MM.1S (cell line): ENCODE measurements at regions not wholly inside any gene's neighbourhood (a gene's known extent, or its start where the extent isn't known, plus 50 kb on each side); places are given as distances from the start of the nearest gene placed in this dataset.

ENCODE experiments used
- DNase-seq: peaks from one replicate; pipeline ENCODE4 v3.0.0-alpha.2; 2015
- H2AFZ ChIP-seq: fragments of 300-600 bp; sonication (generic); 2 replicates; pipeline ENCODE4 v1.6.0; 2016; ENCODE audit warnings: antibody characterized with exemption, low read length
- H3F3A ChIP-seq: fragments of 300-600 bp; sonication (generic); 2 replicates; pipeline ENCODE4 v1.6.1; 2016; ENCODE audit warnings: mild to moderate bottlenecking, antibody characterized with exemption, low read length, moderate library complexity, mixed read lengths; ENCODE audit not compliant: insufficient read depth
- H3K27ac ChIP-seq: fragments of 300-600 bp; sonication (generic); 2 replicates; pipeline ENCODE4 v1.5.1; 2016; ENCODE audit warnings: mild to moderate bottlenecking, low read length
- H3K27me3 ChIP-seq: fragments of 300-600 bp; sonication (generic); replicated peaks from 2 replicates; pipeline ENCODE4 v1.6.0; 2016; ENCODE audit warnings: low read length; ENCODE audit not compliant: insufficient read depth
- H3K36me3 ChIP-seq: fragments of 300-600 bp; sonication (generic); replicated peaks from 2 replicates; pipeline ENCODE4 v1.6.1; 2016; ENCODE audit warnings: mild to moderate bottlenecking, low read length, mixed read lengths; ENCODE audit not compliant: insufficient read depth
- H3K4me1 ChIP-seq: fragments of 300-600 bp; sonication (generic); 2 replicates; pipeline ENCODE4 v1.6.1; 2016; ENCODE audit warnings: low read length, mixed read lengths
- H3K4me2 ChIP-seq: fragments of 300-600 bp; sonication (generic); 2 replicates; pipeline ENCODE4 v1.6.0; 2016; ENCODE audit warnings: low read depth, low read length
- H3K4me3 ChIP-seq: fragments of 300-600 bp; sonication (generic); 2 replicates; pipeline ENCODE4 v1.5.1; 2016; ENCODE audit warnings: low read length, mixed read lengths
- H3K79me2 ChIP-seq: fragments of 300-600 bp; sonication (generic); 2 replicates; pipeline ENCODE4 v1.6.1; 2016; ENCODE audit warnings: mixed run types, low read length, mixed read lengths
- H3K9ac ChIP-seq: fragments of 300-600 bp; sonication (generic); 2 replicates; pipeline ENCODE4 v1.6.1; 2016; ENCODE audit warnings: low read length, mixed read lengths
- H3K9me2 ChIP-seq: fragments of 300-600 bp; sonication (generic); replicated peaks from 2 replicates; pipeline ENCODE4 v1.6.1; 2016; ENCODE audit warnings: mild to moderate bottlenecking, low read length, mixed read lengths; ENCODE audit not compliant: insufficient read depth
- H3K9me3 ChIP-seq: fragments of 300-600 bp; sonication (generic); replicated peaks from 2 replicates; pipeline ENCODE4 v1.6.1; 2016; ENCODE audit warnings: mild to moderate bottlenecking, low read length, mixed read lengths; ENCODE audit not compliant: insufficient read depth
- H4K20me1 ChIP-seq: fragments of 300-600 bp; sonication (generic); 2 replicates; pipeline ENCODE4 v1.6.1; 2016; ENCODE audit warnings: mild to moderate bottlenecking, low read length, moderate library complexity, mixed read lengths; ENCODE audit not compliant: insufficient read depth
- EZH2 ChIP-seq: fragments of 300-600 bp; sonication (generic); optimal IDR thresholded peaks from 2 replicates; pipeline ENCODE3; 2017; ENCODE audit warnings: low read depth, mild to moderate bottlenecking, antibody characterized with exemption, low read length, mixed read lengths
- EZH2phosphoT487 ChIP-seq: fragments of 300-600 bp; sonication (generic); IDR thresholded peaks from 2 replicates; pipeline ENCODE4 v1.6.1; 2018; ENCODE audit warnings: antibody characterized with exemption, low read length
- TF ChIP-seq, protein P1 (sequence below): fragments of 300-600 bp; sonication (generic); IDR thresholded peaks from 2 replicates; pipeline ENCODE4 v1.5.1; 2016; ENCODE audit warnings: antibody characterized with exemption, low read length, mixed read lengths

DNA sequence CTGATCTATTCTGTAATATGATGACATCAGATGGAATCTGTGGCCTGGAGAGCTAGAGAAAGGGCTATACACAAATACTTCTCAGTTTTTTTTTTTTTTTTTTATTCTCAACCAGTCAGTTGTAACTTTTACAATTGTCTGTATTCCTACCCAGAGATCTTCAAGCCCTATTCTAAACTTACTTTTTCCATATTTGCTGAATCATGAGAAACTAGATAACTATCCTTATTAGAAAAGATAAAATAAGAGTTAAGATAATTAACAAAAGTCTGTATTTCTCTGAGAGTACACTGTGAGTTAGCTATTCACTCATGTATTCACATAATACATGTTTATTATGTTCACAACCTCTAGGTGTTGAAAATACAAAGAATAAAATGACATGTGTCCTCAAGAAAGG is 1575.9 kb downstream of the EFNA5 start:
- Histone ChIP-seq H3K4me1 (peaks cover 25% of the 10 kb centered on the region), H3F3A (0 out of 2 replicates have a peak, but pooled peaks cover 4% of the 10 kb centered on the region), H3K4me3 (no peak overlapping the region), H3K4me2 (peak overlapping the region; percentile 40; the same call in 1 of the 2 replicates), H3K79me2 (no peaks in the 10 kb centered on the region), H4K20me1 (no peaks in the 10 kb centered on the region), H2AFZ (no peak overlapping the region), H3K9me2 (no peaks in the 10 kb centered on the region), H3K9ac (no peak overlapping the region), H3K27ac (peak overlapping the region; percentile 45; the same call in 1 of the 2 replicates), H3K27me3 (no peaks in the 10 kb centered on the region), H3K9me3 (no peaks in the 10 kb centered on the region), H3K36me3 (no peaks in the 10 kb centered on the region)
- DNase-seq = no peak
- TF ChIP-seq EZH2 = no peak
- TF ChIP-seq, protein P1, sequence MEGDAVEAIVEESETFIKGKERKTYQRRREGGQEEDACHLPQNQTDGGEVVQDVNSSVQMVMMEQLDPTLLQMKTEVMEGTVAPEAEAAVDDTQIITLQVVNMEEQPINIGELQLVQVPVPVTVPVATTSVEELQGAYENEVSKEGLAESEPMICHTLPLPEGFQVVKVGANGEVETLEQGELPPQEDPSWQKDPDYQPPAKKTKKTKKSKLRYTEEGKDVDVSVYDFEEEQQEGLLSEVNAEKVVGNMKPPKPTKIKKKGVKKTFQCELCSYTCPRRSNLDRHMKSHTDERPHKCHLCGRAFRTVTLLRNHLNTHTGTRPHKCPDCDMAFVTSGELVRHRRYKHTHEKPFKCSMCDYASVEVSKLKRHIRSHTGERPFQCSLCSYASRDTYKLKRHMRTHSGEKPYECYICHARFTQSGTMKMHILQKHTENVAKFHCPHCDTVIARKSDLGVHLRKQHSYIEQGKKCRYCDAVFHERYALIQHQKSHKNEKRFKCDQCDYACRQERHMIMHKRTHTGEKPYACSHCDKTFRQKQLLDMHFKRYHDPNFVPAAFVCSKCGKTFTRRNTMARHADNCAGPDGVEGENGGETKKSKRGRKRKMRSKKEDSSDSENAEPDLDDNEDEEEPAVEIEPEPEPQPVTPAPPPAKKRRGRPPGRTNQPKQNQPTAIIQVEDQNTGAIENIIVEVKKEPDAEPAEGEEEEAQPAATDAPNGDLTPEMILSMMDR = no peak

DNA sequence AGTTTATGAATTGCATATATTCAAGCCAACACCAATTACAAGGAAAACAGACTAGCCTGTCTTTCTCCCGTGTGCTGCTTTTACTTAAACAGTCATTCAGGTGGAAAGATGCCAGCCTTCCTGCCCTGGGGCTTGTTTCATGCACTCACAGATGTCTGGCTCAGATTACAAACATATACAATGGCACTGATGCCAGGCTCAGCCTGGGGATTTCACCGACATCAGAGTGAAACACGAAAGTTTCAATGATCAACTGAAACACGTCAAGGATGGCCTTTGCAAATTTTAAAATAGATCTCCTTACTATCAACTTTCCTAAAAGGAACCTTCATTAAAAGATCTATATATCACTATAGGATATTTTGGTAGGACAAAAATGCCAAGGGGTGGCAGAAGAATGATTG is 1576.5 kb downstream of the EFNA5 start:
- Histone ChIP-seq H3K36me3 (no peaks in the 10 kb centered on the region), H3K79me2 (no peaks in the 10 kb centered on the region), H3K9ac (no peak overlapping the region), H2AFZ (no peak overlapping the region), H3K4me1 (peaks cover 25% of the 10 kb centered on the region), H3K9me3 (no peaks in the 10 kb centered on the region), H3K27ac (peak overlapping the region; percentile 45; the same call in 1 of the 2 replicates), H3K4me3 (no peak overlapping the region), H3K27me3 (no peaks in the 10 kb centered on the region), H3K4me2 (peak overlapping the region; percentile 40; the same call in 1 of the 2 replicates), H3F3A (0 out of 2 replicates have a peak, but pooled peaks cover 4% of the 10 kb centered on the region), H3K9me2 (no peaks in the 10 kb centered on the region), H4K20me1 (no peaks in the 10 kb centered on the region)
- TF ChIP-seq EZH2phosphoT487 = no peak
- TF ChIP-seq EZH2 = no peak
- TF ChIP-seq, protein P1 = no peak
- DNase-seq = peak; percentile 78

DNA sequence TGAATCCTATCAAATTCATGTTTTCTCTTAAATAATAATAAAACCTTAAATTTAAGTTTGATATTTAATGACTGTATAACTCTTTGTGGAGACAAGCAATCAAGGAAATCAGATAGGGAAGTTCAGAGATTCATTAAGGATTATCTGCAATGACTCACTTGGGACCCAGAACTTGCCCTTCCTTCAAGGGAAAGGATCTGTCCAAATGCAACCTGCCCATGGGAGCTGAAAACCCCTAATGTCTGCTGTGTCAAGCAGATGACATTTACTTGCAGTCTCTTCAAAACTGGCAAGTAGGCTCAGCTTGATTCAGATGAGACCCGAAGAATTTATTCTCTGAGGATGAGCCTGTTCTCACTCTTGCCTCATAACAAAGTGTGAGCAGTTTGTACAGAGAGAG is 1577.6 kb downstream of the EFNA5 start:
- no peak for TF ChIP-seq EZH2phosphoT487
- TF ChIP-seq, protein P1 = no peak
- no peak overlapping the region for H3K9ac ChIP-seq
- no peak for DNase-seq
- peaks cover 25% of the 10 kb centered on the region for H3K4me1 ChIP-seq
- no peak overlapping the region for H3K4me2 ChIP-seq
- H3K4me3 ChIP-seq = no peak overlapping the region
- no peak overlapping the region for H3K27ac ChIP-seq
- H4K20me1 ChIP-seq = no peaks in the 10 kb centered on the region
- H2AFZ ChIP-seq = no peak overlapping the region
- no peaks in the 10 kb centered on the region for H3K36me3 ChIP-seq
- H3K9me3 ChIP-seq = no peaks in the 10 kb centered on the region
- no peaks in the 10 kb centered on the region for H3K79me2 ChIP-seq
- H3F3A ChIP-seq = 0 out of 2 replicates have a peak, but pooled peaks cover 4% of the 10 kb centered on the region
- no peaks in the 10 kb centered on the region for H3K9me2 ChIP-seq
- no peaks in the 10 kb centered on the region for H3K27me3 ChIP-seq
